Muscle layer of colon (tissue), 2 donors: ENCODE measurements at regions not wholly inside any gene's neighbourhood (a gene's known extent, or its start where the extent isn't known, plus 50 kb on each side); places are given as distances from the start of the nearest gene placed in this dataset.

Source experiments
- H3K27ac ChIP-seq: one replicate; pipeline ENCODE4 v1.7.0; 2013; ENCODE audit warnings: low read depth, mild to moderate bottlenecking, low read length, moderate library complexity
- H3K27me3 ChIP-seq, 2 donors: one replicate each; pipeline ENCODE4 v1.7.0; 2013; ENCODE audit warnings: low read length in 2 of 2, mild to moderate bottlenecking in 2 of 2; ENCODE audit not compliant: insufficient read depth in 2 of 2, control insufficient read depth in 1 of 2
- H3K36me3 ChIP-seq: one replicate; pipeline ENCODE4 v1.7.0; 2013; ENCODE audit warnings: mild to moderate bottlenecking, low read length; ENCODE audit not compliant: insufficient read depth
- H3K4me1 ChIP-seq: one replicate; pipeline ENCODE4 v1.7.0; 2013; ENCODE audit warnings: mild to moderate bottlenecking, low read length; ENCODE audit not compliant: insufficient read depth
- H3K4me3 ChIP-seq, 2 donors: one replicate each; pipeline ENCODE4 v1.7.0; 2013; ENCODE audit warnings: low read length in 2 of 2, low read depth in 1 of 2, mild to moderate bottlenecking in 1 of 2, moderate library complexity in 1 of 2
- H3K9ac ChIP-seq: one replicate; pipeline ENCODE4 v1.7.0; 2013; ENCODE audit warnings: low read length
- H3K9me3 ChIP-seq: one replicate; pipeline ENCODE4 v1.7.0; 2013; ENCODE audit warnings: mild to moderate bottlenecking, low read length
- donor health status: abdominal sarcoma.
- donor health status: Adenocarcinoma of cecum.

DNA sequence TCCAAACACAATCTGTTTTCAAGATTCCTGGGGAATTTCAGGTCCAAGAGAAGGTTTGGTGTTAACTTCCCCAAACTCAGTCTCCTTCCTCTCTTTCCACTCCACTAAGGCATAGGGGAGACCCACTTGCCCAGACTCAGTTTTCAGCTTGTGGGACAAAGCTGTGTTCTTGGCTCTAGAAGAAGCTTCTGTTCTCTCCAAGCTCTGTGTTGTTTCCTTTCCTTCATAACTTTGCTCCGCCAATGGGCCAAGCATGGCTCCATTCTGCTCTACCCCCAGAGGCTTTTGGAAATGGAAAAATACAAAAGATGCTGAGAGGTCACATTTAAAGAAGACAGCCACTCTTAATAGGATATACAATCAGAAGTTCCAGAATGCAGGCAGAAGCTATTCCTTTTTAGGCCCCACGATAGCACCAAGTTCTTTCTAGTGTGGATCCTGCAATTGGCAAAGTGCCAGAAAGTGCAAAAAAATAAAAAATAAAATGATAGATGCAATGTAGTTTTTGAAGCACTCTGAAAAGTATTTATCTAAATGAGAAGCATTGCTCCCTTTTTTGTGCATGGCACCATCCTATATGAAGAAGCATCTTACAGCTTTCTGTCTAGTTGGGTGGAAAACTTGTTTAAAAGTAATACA, 510.1 kb downstream of the TXNL1 start:
- no peaks in the 10 kb centered on the region for H3K36me3 ChIP-seq

DNA sequence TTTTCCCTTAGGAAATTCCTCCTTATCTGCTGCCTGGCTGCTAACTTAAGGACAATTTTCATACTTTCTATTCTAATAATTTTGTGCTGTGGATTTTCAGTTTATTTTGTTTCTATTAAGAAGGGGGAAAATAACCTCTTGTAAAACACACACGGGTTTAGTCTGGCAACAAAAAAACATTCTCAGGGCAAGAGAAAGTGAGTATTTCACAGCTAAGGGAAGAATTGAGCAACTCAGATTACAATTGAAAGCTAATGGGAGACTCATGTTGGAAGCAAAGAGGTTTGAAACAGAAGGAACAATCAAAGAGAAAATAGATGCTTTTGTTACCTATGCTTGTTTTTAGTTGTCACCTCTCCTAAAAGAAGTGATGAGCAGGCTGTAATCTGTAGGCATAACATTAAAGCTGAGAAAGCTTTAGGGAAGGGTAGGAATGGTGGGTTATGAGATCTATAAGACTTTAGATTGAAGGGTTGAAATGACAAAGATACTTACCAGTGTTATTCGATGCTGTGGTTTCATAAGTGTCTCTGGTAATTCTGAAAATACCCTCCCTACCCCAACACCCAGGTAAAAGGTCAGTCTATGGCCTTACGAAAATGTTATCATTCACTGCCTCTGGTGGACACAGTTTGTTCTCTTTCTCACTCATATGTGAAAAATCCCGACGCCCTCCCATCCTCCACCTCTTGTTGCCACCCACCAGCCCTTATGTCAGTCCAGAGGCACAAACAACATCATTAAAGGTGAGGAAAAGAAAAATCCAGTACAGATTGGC, 510.9 kb downstream of the TXNL1 start:
- H3K27me3 ChIP-seq = no peaks in the 10 kb centered on the region
- H3K4me3 ChIP-seq = no peak overlapping the region
- no peaks in the 10 kb centered on the region for H3K9me3 ChIP-seq
- H3K27ac ChIP-seq = no peak overlapping the region
- H3K36me3 ChIP-seq = no peaks in the 10 kb centered on the region
- H3K9ac ChIP-seq = no peak overlapping the region
- H3K4me1 ChIP-seq = no peaks in the 10 kb centered on the region

More for the DNA sequence above, 510.1 kb downstream of the TXNL1 start:
- no peaks in the 10 kb centered on the region for H3K4me1 ChIP-seq
- H3K9me3 ChIP-seq = no peaks in the 10 kb centered on the region
- no peaks in the 10 kb centered on the region for H3K27me3 ChIP-seq
- H3K4me3 ChIP-seq = no peak overlapping the region
- H3K27ac ChIP-seq = no peak overlapping the region
- H3K9ac ChIP-seq = no peak overlapping the region

DNA sequence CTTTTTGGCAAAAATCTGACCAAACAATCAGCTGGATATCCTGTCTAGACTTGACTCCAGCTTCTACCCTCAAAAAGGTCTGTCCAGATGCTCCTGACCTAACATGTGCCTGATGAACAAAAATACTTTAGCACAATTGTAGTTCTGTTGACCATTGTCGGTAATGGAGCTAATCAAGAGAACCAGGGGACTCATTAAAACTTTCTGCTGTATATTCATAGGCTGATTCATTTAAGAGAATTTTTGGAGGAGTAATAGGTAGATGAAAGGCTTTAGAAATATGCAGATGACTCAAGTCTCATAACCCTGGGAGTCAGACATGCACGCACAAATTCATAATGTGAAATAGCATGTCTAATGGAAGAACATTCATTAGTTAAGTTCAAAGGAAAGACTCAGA, 514.2 kb downstream of the TXNL1 start:
- Histone ChIP-seq H3K4me3 (no peak overlapping the region), H3K4me1 (no peaks in the 10 kb centered on the region), H3K27ac (no peak overlapping the region), H3K27me3 (no peaks in the 10 kb centered on the region), H3K36me3 (no peaks in the 10 kb centered on the region), H3K9ac (no peak overlapping the region), H3K9me3 (no peaks in the 10 kb centered on the region)

DNA sequence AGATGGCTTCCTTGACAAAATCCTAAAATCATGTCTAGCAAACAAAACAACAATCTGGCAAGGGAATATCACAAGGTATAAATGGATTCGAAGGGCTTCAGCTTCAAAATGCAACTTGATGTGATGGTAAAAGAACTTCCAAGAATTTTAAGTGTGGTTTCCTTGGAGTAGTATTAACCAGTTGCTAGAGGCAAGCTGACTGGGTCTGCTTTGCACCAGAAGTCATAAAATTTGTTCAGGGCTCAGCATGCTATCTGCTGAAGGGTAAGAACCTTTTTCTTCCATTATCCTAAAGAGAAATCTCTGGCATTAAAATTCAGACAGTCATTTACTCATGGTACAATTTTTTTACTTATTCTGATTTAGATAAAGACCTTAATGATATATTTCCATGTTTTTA, 516.7 kb downstream of the TXNL1 start:
- no peak overlapping the region for H3K4me3 ChIP-seq
- no peak overlapping the region for H3K27ac ChIP-seq

DNA sequence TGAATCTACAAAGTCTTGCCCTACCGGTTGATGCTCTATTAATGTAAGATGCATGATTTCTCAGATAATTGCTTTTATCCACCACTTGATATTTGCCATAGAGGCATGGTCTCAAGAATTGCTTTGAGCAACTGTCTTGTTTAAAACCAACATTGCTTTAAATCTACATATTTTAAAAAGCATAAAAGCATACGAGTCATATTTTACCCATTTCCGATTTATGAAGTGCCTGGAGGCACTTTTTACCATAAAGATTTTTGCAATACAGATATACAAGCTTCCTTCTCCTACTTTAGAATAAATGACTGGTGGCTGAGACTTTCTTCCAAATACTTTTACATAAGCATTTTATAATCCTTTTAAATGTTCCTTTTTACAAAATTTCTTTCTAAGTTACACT, 517.6 kb downstream of the TXNL1 start:
- H3K27me3 ChIP-seq = no peaks in the 10 kb centered on the region
- H3K36me3 ChIP-seq = no peaks in the 10 kb centered on the region
- H3K4me1 ChIP-seq = no peaks in the 10 kb centered on the region
- H3K27ac ChIP-seq = no peak overlapping the region
- H3K4me3 ChIP-seq = no peak overlapping the region
- H3K9ac ChIP-seq = no peak overlapping the region
- H3K9me3 ChIP-seq = no peaks in the 10 kb centered on the region

More for the DNA sequence above, 516.7 kb downstream of the TXNL1 start:
- no peaks in the 10 kb centered on the region for H3K27me3 ChIP-seq
- no peaks in the 10 kb centered on the region for H3K36me3 ChIP-seq
- H3K9ac ChIP-seq = no peak overlapping the region
- H3K4me1 ChIP-seq = no peaks in the 10 kb centered on the region
- H3K9me3 ChIP-seq = no peaks in the 10 kb centered on the region

DNA sequence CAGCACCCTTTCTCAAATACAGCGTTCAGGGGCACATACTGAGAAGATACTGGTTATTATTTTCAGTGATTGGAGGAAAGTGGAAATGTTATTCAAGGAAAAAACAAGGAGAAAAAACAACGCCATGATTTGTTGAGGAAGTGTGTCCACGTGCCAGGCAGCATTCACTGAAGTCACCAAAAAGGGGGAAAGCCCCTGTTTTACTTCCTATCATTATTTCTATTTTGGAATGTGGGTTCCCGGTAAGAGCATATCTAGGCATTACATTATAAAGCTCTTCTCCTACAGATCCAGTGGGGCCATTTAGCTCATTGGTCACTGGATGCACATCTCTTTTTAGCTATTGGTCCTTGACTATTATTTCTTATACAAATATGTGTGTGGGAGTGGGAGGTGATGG, 518.7 kb downstream of the TXNL1 start:
- H3K9ac ChIP-seq = no peak overlapping the region
- no peaks in the 10 kb centered on the region for H3K9me3 ChIP-seq
- no peaks in the 10 kb centered on the region for H3K36me3 ChIP-seq
- H3K4me1 ChIP-seq = no peaks in the 10 kb centered on the region
- H3K4me3 ChIP-seq = no peak overlapping the region
- H3K27ac ChIP-seq = no peak overlapping the region
- H3K27me3 ChIP-seq = no peaks in the 10 kb centered on the region

DNA sequence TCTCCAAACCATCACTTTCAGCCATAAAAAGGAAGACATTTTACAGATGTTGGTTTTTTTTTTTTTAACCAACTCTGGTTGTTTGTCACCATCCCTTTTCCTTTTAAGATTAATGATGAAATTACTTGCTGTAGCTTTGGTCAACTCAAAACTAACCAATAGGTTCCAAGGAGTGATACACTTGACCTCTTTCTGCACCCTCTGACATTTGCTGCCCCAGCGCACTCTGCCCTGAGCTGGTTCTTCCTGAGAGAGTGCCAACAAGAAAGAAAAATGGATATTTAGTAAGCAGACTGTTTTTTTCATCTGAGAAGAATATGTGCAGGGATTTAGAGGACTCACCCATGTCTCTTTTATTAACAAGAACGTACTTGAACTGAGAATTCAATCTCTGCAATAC, 520.0 kb downstream of the TXNL1 start:
- Histone ChIP-seq H3K27me3 (no peaks in the 10 kb centered on the region), H3K9ac (no peak overlapping the region), H3K4me1 (no peaks in the 10 kb centered on the region), H3K9me3 (no peaks in the 10 kb centered on the region), H3K36me3 (no peaks in the 10 kb centered on the region), H3K27ac (no peak overlapping the region), H3K4me3 (no peak overlapping the region)

DNA sequence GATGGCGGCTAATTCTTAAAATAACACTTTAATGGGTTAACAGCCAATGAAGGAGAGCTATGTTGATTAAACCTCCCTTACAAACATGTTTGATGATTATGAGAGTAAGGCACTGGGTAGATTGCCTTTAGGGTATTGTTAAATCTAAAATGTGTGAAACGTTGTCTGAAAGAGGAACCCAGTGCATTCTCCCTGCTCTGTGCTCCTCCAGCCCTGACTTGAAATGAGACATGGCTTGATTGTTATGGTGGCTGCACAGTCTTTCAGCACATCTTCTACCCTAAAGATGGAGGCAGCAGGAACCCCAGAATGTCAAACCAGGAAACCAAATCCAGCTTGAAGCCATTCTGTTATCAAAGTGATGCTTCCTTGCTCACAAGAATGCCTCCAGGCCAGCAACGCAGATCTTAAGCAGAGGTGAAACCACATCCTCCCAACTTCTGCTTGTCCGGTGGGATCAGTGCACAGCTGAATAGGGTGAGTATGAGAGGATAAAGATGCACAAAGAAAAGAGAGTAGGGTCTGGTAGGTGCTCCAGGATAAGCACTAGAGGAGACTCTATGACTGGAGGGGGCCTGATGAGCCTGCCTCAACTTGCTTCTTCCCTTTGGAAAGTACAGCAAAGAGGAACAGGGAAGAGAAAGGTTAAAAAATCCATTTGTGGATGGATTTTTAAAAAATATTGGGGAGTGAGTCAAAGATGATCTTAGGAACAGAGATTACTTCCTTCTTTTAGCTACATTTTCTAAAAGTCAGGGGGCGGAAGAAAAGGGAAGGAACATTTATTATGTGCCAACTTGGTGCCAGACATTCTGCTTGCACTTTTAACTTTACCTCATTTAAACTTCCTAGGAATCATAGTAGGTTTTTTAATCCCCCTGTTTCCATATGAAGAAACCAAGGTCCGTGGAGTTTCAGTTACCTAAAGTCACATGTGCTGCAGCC, 523.0 kb downstream of the TXNL1 start:
- H3K4me1 ChIP-seq = no peaks in the 10 kb centered on the region
- no peak overlapping the region for H3K27ac ChIP-seq
- H3K9me3 ChIP-seq = no peaks in the 10 kb centered on the region
- no peaks in the 10 kb centered on the region for H3K36me3 ChIP-seq
- H3K27me3 ChIP-seq = no peaks in the 10 kb centered on the region
- H3K9ac ChIP-seq = no peak overlapping the region
- H3K4me3 ChIP-seq = no peak overlapping the region

DNA sequence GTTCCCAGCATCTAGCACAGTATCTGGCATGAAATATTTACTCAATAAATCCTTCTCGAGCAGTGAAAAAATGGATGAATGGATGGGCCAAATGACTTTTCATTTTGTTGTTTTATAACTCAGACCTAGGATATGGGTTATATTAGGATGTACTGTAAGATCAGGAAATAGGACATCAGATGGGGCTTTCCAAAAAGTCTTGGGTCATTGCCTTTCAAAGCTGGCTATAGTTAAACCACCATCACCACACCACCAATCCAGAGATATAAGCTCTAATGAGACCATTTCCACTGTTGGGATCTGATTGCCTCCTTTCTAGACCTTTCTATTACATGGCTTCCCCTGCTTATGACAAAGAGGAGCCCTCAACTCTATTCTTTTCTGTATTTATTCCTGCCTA, 525.0 kb upstream of the TCF4 start:
- Histone ChIP-seq H3K27ac (no peak overlapping the region), H3K9ac (no peak overlapping the region), H3K36me3 (no peaks in the 10 kb centered on the region), H3K4me1 (no peaks in the 10 kb centered on the region), H3K4me3 (no peak overlapping the region), H3K9me3 (no peaks in the 10 kb centered on the region), H3K27me3 (no peaks in the 10 kb centered on the region)

DNA sequence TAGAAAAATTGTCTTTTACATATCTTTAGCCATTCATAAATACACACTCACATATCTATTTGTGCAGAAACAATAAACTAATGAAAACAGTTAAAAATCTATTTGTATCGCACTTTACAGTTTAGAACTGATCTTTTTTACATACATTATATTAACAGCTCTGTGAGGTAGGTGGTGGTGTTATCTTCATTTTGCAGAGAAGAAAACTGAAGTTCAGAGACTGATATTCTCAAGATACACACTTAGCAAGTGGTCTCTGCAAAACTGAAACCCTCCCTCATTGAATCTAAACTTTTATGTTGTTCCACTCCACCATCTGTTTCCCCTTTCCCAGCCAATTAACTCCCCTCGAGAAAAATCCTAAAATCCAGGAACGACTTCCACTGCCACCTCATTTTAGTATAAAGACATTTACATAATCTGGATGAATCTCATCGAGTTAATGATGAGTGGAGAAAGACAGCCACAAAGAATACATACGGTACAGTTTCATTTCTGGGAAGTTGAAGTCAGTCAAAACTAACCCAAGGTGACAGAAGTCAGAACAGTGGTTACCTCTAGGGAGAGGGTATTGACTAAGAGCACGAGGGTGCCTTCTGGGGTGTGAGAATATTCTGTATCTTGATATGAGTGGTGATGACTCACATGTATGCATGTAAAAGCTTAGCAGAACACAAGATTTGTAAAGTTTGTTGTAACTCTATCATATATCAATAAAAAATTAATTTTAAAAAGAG, 524.2 kb upstream of the TCF4 start:
- no peak overlapping the region for H3K27ac ChIP-seq
- H3K4me1 ChIP-seq = no peaks in the 10 kb centered on the region
- H3K9ac ChIP-seq = no peak overlapping the region
- H3K27me3 ChIP-seq = no peaks in the 10 kb centered on the region
- H3K36me3 ChIP-seq = no peaks in the 10 kb centered on the region
- H3K4me3 ChIP-seq = no peak overlapping the region
- no peaks in the 10 kb centered on the region for H3K9me3 ChIP-seq

DNA sequence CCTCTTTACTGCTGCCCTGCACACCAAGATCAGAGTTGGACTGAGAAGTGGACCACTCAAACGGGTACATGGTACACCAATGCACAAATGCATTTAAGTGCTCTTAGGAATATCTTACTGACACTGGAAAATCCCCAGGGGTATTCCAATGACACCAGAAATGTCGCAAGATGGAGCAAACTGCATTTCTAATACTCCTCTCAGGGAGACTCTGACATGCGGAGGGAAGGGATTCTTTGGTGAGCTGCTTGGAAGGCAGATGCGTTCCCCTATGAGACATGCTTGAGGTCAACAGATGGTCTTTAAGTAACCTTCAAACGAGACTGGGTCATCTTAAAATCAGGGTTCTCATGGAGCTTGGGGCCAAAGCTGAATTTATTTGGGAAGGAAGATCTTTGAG, 521.8 kb upstream of the TCF4 start:
- H3K27ac ChIP-seq = no peak overlapping the region
- H3K27me3 ChIP-seq = no peaks in the 10 kb centered on the region
- no peaks in the 10 kb centered on the region for H3K36me3 ChIP-seq
- H3K9ac ChIP-seq = no peak overlapping the region
- no peak overlapping the region for H3K4me3 ChIP-seq
- H3K4me1 ChIP-seq = no peaks in the 10 kb centered on the region
- no peaks in the 10 kb centered on the region for H3K9me3 ChIP-seq
